Peyer's patch (tissue), 4 donors: ENCODE measurements at regions not wholly inside any gene's neighbourhood (a gene's known extent, or its start where the extent isn't known, plus 50 kb on each side); places are given as distances from the start of the nearest gene placed in this dataset.

ENCODE experiments used
- DNase-seq, 3 donors: peaks; one replicate each; pipeline ENCODE4 v3.0.0-alpha.2; 2017 to 2019
- H3K27ac ChIP-seq, 4 donors: fragments of 200-600 bp; sonication (generic); one replicate each; pipeline ENCODE4 v1.5.1; 2016 to 2019
- H3K27me3 ChIP-seq, 2 donors: fragments of 200-600 bp; sonication (generic); one replicate each; pipeline ENCODE4 v1.5.1; 2019
- H3K36me3 ChIP-seq, 3 donors: fragments of 200-600 bp; sonication (generic); one replicate each; pipeline ENCODE4 v1.5.1; 2016 to 2019
- H3K4me1 ChIP-seq, 4 donors: fragments of 200-600 bp; sonication (generic); one replicate each; pipeline ENCODE4 v1.5.1; 2016 to 2019
- H3K4me3 ChIP-seq, 4 donors: fragments of 200-600 bp; sonication (generic); 1 replicate in 3 of 4; 2 replicates in 1 of 4; pipeline ENCODE4 v1.5.1; 2016 to 2019; ENCODE audit warnings: mild to moderate bottlenecking in 1 of 4
- H3K9me3 ChIP-seq, 4 donors: fragments of 200-600 bp; sonication (generic); one replicate each; pipeline ENCODE4 v1.5.1; 2016 to 2019; ENCODE audit warnings: mild to moderate bottlenecking in 1 of 4
- POLR2A ChIP-seq, 2 donors: fragments of 450-650 bp; IDR thresholded peaks; one replicate each; pipeline ENCODE4 v1.5.1; 2017; ENCODE audit warnings: antibody characterized with exemption in 2 of 2, mild to moderate bottlenecking in 2 of 2, moderate library complexity in 2 of 2
- TF ChIP-seq, protein P1 (sequence below), 6 experiments: fragments of 450-650 bp in 4 of 6; fragments of 200-600 bp in 2 of 6; sonication (generic) in 1 of 6; IDR thresholded peaks; one replicate each; pipeline ENCODE4 v1.5.1; 2017 to 2019; ENCODE audit warnings: antibody characterized with exemption in 6 of 6, mild to moderate bottlenecking in 3 of 6, moderate library complexity in 1 of 6

DNA sequence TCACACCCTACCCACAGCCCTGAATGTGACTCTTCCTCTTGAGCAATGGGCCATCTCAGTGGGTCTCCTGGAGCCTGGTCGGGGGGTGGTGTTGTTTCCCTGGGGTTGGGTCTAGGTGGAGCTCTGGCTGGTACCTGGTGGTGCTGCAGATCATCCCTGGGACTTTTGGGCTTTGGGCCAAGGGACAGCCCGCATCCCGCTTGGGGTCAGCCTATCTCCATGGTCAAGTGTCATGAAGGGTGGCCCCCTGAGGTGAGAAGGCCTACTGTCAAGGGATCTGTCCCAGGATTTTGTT is 202.0 kb downstream of the UBE3A start:
- DNase-seq = no peak
- Histone ChIP-seq H3K9me3 (peaks cover 0 to 8% (median 0%) of the 10 kb centered on the region in 4 donors), H3K27ac (no peak overlapping the region), H3K36me3 (no peaks in the 10 kb centered on the region), H3K27me3 (no peaks in the 10 kb centered on the region), H3K4me1 (no peaks in the 10 kb centered on the region), H3K4me3 (no peak overlapping the region)
- no peak for TF ChIP-seq POLR2A (IDR thresholded peaks at IDR 0.05)
- TF ChIP-seq, protein P1, sequence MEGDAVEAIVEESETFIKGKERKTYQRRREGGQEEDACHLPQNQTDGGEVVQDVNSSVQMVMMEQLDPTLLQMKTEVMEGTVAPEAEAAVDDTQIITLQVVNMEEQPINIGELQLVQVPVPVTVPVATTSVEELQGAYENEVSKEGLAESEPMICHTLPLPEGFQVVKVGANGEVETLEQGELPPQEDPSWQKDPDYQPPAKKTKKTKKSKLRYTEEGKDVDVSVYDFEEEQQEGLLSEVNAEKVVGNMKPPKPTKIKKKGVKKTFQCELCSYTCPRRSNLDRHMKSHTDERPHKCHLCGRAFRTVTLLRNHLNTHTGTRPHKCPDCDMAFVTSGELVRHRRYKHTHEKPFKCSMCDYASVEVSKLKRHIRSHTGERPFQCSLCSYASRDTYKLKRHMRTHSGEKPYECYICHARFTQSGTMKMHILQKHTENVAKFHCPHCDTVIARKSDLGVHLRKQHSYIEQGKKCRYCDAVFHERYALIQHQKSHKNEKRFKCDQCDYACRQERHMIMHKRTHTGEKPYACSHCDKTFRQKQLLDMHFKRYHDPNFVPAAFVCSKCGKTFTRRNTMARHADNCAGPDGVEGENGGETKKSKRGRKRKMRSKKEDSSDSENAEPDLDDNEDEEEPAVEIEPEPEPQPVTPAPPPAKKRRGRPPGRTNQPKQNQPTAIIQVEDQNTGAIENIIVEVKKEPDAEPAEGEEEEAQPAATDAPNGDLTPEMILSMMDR (IDR thresholded peaks at IDR 0.05) = no peak

DNA sequence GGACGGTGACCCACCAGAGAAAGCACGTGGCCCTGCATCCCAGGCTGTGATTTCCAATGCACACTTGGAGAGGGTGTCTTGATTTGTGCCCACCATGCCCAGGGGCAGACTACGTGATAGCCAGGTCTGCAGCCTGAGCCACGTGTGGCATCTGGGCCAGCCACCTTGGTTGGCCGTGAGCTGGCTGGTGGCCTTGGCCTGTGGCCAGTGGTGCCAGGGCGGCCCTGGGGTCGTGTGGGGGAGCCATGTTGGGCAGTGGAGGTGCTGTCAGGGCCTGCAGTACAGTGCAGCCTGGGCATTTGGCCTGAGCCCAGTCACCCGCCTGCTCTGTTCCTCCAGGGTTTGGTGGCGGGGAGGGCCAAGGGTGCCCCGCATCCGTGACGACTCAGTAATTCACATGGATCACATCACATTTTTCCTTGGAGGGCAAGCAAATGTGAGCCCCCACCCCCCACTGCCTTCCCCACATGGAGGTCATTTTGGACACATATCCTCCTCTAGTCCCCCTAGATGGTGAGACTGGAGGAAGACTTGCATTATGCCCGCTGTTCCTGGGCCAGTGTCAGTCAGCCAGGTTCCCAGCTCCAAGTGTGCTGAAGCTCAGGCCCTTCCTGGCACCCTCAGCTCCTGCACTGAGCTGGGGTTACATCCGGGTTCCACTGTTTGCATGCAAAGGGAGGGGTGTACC is 201.4 kb downstream of the UBE3A start:
- peaks cover 0 to 8% (median 0%) of the 10 kb centered on the region in 4 donors for H3K9me3 ChIP-seq
- TF ChIP-seq POLR2A (IDR thresholded peaks at IDR 0.05) = no peak
- TF ChIP-seq, protein P1 (IDR thresholded peaks at IDR 0.05) = no peak
- DNase-seq = no peak
- no peaks in the 10 kb centered on the region for H3K4me1 ChIP-seq
- no peak overlapping the region for H3K27ac ChIP-seq
- no peak overlapping the region for H3K4me3 ChIP-seq
- H3K27me3 ChIP-seq = no peaks in the 10 kb centered on the region
- H3K36me3 ChIP-seq = no peaks in the 10 kb centered on the region

DNA sequence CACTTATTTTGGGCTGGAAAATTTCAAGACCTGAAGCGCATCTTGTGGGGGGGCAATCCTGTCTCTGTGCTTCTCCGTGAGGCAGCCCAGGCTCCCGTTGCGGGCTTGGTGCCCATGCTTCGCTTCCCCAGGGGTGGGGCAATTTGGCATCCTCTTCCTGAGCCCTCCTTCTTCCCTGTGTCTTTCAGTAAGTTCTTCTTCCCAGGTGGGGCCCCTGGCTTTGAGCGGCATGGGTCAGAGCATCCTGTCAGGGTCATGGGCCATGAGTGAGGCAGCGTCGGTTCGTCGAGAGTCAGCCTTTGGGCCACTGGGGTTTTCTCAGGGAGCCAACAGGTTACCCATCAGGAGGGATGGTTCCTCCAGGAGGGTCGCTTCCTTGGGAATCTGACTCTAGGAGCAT is 200.7 kb downstream of the UBE3A start:
- Histone ChIP-seq H3K4me3 (no peak overlapping the region), H3K9me3 (peaks cover 0 to 13% (median 0%) of the 10 kb centered on the region in 4 donors), H3K27me3 (no peaks in the 10 kb centered on the region), H3K36me3 (no peaks in the 10 kb centered on the region), H3K27ac (no peak overlapping the region), H3K4me1 (no peaks in the 10 kb centered on the region)
- no peak for DNase-seq
- TF ChIP-seq, protein P1 (IDR thresholded peaks at IDR 0.05) = no peak
- no peak for TF ChIP-seq POLR2A (IDR thresholded peaks at IDR 0.05)

DNA sequence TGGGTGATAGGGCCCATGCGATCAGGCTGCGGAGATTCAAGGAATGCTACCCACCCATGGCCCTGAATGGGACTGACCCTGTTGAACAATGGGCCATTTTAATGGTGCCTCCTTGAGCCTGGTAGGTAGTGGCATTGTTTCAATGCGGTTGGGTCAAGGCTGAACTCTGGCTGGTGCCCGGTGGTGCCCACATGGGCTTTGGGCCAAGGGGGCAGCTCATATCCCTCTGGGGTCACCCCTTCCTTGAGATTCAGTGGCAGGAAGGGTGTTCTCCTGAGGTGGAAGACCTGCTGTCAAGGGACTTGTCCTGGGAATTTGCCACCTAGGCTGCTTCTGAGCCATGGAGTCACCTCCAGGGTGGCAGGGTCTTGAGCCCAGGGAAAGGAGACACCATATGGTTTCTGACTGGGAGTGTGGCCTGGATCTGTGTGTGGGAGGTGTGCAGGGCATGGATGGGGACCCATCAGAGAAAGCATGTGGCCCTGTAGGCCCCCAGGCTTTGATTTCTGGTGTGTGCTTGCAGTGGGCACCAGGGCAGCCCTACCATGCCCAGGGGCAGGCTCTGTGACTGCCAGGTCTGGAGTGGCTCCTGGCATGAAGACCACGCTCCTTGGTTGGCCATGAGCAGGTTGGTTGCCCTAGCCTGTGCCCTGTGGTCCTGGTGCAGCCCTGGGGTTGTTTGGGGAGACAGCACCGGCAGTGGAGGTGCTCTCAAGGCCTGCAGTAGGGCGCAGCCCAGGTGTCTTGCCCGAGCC is 199.9 kb downstream of the UBE3A start:
- H3K9me3 ChIP-seq = peaks cover 0 to 14% (median 0%) of the 10 kb centered on the region in 4 donors
- TF ChIP-seq, protein P1 (IDR thresholded peaks at IDR 0.05) = no peak
- no peak for TF ChIP-seq POLR2A (IDR thresholded peaks at IDR 0.05)
- H3K4me1 ChIP-seq = no peaks in the 10 kb centered on the region
- H3K27me3 ChIP-seq = no peaks in the 10 kb centered on the region
- no peak for DNase-seq
- H3K36me3 ChIP-seq = no peaks in the 10 kb centered on the region
- no peak overlapping the region for H3K27ac ChIP-seq
- no peak overlapping the region for H3K4me3 ChIP-seq

DNA sequence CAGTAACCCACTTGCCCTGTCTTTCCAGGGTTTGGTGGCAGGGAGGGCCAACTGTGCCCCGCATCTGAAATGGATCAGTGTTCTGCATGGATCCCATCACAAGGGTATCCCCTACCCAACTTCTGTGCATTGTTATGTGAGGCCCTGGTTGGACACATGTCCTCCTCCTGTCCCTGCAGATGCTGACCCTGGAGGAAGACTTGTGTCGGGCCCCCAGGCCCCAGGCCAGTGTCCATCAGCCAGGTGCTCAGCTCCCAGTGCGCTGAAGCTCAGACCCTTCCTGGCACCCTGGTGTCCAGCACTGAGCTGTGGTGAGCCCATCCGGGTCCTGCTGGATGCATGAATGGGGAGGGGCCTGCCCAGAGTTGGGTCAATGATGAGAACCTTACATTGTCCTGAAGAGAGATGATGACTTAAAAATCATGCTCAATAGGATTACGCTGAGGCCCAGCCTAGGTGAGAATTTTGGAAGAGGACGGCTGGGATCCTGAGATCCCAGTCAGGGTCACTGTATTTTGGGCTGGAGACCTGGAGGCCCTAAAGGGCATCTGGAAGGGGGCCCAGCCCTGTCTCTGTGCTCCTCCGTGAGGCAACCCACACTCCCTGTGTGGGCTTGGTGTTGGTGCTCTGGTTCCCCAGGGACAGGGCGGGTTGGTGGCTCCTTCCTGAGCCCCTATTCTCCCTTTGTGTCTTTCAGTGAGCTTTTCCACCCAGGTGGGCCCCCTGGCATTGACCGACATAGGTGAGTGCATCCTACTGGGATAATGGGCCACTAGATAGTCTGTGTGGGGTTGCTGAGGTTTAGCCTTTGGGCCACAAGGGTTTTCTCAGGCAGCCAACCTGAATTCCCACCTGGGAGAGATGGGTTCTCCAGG is 199.1 kb downstream of the UBE3A start:
- no peaks in the 10 kb centered on the region for H3K4me1 ChIP-seq
- TF ChIP-seq, protein P1 (IDR thresholded peaks at IDR 0.05) = no peak
- TF ChIP-seq POLR2A (IDR thresholded peaks at IDR 0.05) = no peak
- no peak for DNase-seq
- H3K27me3 ChIP-seq = no peaks in the 10 kb centered on the region
- no peak overlapping the region for H3K27ac ChIP-seq
- H3K9me3 ChIP-seq = peaks cover 0 to 14% (median 0%) of the 10 kb centered on the region in 4 donors
- no peaks in the 10 kb centered on the region for H3K36me3 ChIP-seq
- H3K4me3 ChIP-seq = no peak overlapping the region
